ENCODE measurements at regions not wholly inside any gene's neighbourhood (a gene's known extent, or its start where the extent isn't known, plus 50 kb on each side); places are given as distances from the start of the nearest gene placed in this dataset.
A peak's percentile ranks its signal among the peaks of the same experiment; 100 is the strongest.

DNA sequence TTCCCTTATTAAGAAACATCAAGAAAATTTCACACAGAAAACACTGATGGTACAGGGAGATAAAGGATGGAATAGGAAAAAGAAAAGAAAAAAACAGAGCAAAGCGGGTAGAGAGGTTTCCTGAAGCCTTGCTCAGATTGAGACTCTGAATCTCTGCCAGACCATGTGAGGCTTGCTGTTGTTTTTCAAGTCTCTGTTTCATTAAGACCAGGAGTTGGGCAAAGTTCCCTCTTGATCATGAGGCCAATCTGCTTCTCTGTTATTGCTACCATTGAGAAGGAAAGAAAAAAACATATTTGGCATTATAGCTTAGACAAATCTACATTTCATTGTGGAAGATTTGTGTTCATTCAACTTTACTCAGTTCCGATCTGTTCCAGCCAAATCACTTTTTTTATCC, 201.6 kb upstream of the SOX9 start:
- DNase-seq (ENCODE audit: low spot score): peak; percentile 41

- no peak for DNase-seq (ENCODE audit: low spot score)
Measured at GRCh38 chr17:71919896-71920295, 200.9 kb upstream of the SOX9 start.

- DNase-seq (ENCODE audit: low spot score): no peak
Measured at GRCh38 chr17:71921796-71922195, 199.0 kb upstream of the SOX9 start.

- no peak for DNase-seq (ENCODE audit: low spot score)
Measured at GRCh38 chr17:71922439-71922838, 198.4 kb upstream of the SOX9 start.

GRCh38 chr17:71926746-71927398, 193.9 kb upstream of the SOX9 start:
- no peak for DNase-seq (ENCODE audit: low spot score)

DNA sequence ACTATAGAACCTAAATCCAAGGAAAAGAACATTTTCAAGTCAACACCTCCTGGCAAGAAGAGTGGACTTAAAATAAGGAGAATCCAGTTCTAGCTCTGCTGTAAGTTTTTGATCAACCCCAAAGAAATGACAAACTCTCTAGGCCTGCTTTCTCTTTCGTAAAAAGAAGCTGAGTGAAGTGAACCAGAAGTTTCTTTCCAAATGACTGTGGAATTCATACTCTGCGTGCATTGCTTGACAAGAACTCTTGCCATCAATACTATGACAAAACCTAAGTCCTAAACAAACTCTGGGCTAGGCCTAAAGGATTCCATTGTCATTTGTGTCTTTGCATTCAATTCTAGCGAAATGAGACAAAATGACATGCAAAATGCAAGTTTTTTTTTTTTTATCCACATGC, 187.5 kb upstream of the SOX9 start:
- DNase-seq (ENCODE audit: low spot score): no peak

DNA sequence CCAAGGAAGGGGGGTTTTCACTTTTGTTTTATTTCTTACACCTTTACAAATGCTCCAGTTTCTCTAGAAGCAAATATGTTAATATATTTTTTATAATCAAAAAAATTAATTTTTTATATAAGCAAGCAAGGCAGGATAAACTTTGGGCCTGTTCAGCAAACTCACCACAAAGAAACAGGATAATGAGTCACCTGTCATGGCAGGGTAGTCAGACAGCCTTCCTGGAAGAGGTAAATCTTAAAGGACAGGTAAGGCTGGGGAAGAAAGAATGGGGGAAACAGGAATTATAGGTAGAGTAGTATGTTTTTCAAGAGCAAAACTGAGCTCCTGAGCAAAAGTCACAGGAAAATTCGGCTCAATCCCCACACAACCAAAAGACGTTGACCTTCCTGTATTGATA, 186.3 kb upstream of the SOX9 start:
- no peak for DNase-seq (ENCODE audit: low spot score)

GRCh38 chr17:71935341-71935740, 185.5 kb upstream of the SOX9 start:
- no peak for DNase-seq (ENCODE audit: low spot score)

DNA sequence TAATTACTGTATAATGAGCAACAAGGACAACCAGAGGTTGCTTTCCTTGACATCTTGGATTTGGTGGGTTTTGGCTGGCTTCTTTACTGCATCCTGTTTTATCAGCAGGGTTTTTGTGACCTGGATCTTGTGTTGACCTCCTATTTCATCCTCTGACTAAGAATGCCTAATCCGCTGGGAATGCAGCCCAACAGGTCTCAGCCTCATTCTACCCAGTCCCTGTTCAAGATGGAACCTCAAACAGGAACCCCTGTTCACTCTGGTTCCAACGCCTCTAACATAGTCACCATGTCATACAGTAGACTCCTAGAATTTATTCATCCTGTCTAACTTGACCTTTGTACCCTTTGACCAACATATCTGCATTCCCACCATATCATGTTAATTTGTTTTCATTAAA, 183.8 kb upstream of the SOX9 start:
- DNase-seq (ENCODE audit: low spot score): no peak

DNA sequence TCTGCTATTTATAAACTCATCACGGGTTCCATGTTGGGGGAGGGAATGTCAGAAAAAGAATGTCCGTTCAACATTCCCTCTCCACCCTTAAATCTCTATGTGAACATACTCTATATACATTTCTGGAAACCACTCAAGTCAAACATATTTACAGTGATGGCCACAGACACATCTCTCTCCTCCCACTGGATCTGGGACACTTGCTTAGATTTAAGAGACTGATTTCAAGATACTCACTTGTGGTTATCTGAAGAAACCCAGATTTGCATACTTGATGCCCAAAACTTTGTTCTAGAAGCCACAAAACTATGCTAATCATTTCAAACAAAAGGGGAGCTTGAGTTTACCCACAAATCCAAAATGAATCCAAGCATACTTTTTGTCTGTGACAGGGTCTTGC, 182.9 kb upstream of the SOX9 start:
- no peak for DNase-seq (ENCODE audit: low spot score)

DNA sequence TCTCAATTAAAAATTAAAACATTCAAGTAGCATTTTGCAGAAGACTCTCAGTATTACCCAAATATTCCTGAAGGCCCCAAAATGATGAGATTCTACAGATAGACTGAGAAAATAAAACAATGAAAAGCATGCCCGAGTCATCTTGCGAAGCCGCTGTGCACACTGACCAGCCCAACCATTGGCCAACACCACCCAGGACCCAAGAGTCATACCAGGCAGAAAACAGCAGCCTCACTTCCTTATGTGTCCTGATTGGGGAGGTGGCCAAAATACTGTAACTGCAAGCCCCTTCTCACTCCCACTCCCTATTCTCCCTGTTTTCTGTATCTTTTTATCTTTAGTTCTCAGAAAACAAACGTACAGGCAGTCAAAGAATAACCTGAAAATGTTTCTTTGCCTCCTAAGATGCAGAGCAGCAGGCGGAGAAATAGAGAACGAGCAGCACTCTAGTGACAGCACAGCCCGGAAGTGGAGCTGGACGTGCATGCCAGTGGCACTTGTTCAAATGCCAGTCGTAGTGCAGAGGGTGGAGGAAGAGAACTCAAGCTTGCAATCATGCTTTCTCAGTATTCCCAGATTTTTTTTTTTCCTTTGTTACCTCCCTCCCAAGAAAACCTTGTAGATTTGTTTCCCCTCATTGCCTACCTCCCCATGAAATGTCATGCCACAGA, 182.3 kb upstream of the SOX9 start:
- DNase-seq (ENCODE audit: low spot score): no peak

- no peak for DNase-seq (ENCODE audit: low spot score)
Measured at GRCh38 chr17:71941920-71942319, 178.9 kb upstream of the SOX9 start.

- peak; percentile 63 for DNase-seq (ENCODE audit: low spot score)
Measured at GRCh38 chr17:71942626-71943025, 178.2 kb upstream of the SOX9 start.

- no peak for DNase-seq (ENCODE audit: low spot score)
Measured at GRCh38 chr17:71948703-71949422, 172.0 kb upstream of the SOX9 start.

DNA sequence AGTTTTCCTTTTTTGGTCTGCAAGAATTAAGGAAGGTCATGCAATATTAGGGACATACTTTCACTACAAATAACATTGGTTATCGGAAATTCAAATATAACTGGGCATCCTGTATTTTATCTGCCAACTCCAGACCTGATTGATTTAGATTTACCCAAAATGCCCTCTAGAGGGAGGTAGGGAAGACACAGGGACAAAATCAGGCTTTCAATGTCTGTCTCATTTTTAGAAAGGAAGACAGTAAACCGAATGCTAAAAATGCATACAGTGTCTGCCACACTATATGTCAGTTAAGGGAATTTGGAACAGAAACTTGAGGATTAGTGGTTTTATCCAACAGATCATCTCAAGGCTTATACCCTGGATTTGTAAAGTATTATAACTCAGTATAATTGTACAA, 161.7 kb upstream of the SOX9 start:
- no peak for DNase-seq (ENCODE audit: low spot score)

DNA sequence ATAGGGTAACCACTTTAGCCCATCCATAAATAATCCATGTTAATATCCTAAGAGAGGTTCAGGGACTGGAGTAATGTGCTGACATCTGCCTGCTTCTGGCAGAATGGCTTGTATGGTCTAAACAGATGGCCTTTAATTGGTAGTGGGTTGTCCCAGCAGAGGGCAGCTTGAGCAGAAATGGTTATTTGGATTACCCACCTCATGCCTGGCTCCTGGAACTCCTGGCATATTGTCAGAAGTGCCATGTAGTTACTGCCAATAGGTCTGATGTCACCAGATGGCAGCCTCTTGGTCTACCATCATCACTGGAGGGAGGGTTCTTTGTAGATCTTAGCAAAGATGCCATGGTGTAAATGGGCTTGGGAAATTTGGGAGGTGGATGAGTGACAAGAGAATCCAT, 157.5 kb upstream of the SOX9 start:
- DNase-seq (ENCODE audit: low spot score): no peak

- DNase-seq (ENCODE audit: low spot score): peak; percentile 42
Measured at GRCh38 chr17:71963791-71964190, 157.0 kb upstream of the SOX9 start.

DNA sequence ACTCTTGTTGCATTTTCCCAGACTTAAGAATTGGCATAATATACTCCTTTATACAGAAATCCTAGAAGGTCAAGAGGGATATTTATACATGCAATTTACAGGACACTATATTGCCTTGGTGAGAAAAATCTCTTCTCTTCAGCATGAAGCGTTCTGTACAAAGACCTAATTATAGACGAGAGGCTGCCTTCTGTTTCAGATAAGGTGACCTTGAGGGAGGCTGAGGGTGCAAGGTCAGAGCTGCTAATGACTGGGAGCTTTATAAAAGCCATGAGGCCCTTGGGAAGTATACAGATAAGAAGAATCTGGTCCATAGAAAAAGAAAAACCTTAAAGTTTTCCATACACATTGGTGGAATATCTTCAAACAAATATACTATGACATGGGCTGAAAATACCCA, 156.3 kb upstream of the SOX9 start:
- no peak for DNase-seq (ENCODE audit: low spot score)

DNA sequence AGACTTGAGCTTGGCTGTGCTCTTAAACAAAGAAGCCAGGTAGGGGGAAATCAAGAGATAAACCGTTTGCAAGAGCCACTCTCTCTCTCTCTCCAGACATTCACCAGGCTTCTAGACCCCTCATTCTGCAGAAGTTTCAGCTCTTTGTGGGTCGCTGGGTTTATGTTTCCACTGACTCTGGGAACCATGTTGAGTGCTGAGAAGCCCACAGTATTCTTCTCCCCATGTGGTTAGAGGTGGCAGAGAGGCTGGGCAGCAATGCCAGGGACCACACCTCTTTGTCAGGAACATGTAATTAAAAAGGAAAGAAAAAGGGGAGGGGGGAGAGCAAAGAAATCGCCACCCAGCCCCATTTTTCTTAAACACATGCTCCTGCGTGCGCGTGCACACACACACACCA, 154.8 kb upstream of the SOX9 start:
- no peak for DNase-seq (ENCODE audit: low spot score)

DNA sequence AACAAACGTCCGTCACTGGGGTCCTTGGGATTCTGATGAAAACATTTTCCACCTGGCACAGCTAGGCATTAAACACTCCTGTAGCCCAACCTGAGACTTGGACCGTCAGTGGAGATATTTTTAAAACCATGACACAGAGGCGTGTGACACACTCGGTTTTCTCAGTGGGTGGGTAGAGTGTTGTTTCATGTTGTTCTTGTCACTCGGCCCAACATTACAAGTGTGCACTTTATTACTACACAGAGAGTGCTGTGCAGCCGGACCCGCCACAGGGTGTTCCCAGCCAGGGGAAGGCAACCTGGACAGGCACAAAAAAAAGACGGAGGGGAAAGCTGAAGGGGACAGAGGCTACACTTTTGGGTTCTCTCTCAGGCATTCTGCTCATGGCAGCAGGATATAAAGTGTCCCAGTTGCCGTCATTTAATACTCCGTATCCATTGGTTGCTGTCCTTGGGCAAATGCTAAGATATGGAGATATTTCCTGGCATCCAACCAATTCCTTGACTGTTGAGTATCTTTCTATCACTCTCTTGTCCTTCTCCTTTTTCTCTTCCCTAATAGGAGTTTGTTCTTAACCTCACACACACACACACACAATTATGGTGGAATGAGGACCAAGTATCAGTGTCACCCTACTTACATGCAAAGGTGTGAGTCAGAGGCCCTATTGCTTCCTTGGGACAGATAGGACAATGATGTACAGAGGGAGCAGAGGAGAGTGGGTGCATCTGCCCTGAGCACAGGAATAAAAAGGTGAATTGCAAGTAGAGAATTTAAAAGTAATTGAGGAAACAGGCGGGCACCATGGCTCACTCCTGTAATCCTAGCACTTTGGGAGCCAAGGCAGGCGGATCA, 154.1 kb upstream of the SOX9 start:
- no peak for DNase-seq (ENCODE audit: low spot score)

- no peak for DNase-seq (ENCODE audit: low spot score)
Measured at GRCh38 chr17:71969500-71969899, 151.3 kb upstream of the SOX9 start.

DNA sequence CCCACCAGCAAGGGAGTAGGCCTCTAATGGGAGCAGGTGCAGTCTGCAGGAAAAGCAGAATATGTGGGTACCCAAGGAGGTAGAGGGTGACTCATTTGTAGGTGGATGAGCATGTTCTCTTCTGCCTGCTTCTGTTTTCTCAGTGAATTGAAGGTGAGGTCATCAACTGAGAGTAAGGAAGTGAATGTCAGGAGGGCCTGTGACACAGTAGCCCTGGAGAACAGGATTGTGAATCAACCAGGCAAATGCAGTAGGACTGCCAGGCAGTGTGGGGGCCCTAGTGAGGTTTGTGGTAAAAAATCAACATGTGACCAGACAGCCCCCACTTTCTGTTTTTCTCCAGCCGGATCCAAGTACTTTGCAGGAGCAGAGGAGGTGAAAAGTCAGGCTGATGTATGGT, 150.5 kb upstream of the SOX9 start:
- DNase-seq (ENCODE audit: low spot score): no peak

- no peak for DNase-seq (ENCODE audit: low spot score)
Measured at GRCh38 chr17:71974051-71974450, 146.8 kb upstream of the SOX9 start.
